Heart left ventricle (tissue), 16 donors: ENCODE measurements at regions not wholly inside any gene's neighbourhood (a gene's known extent, or its start where the extent isn't known, plus 50 kb on each side); places are given as distances from the start of the nearest gene placed in this dataset.
A peak's percentile ranks its signal among the peaks of the same experiment; 100 is the strongest.

Experiments used
- ATAC-seq, 4 donors: fragments of 200-7000 bp; cut with Tn5 transposase; one replicate each; pipeline ENCODE4 v1.9.1; 2020 to 2022; ENCODE audit warnings: moderate library complexity in 4 of 4, mild to moderate bottlenecking in 3 of 4, moderate number of reproducible peaks in 1 of 4
- DNase-seq, 5 donors: peaks; one replicate each; pipeline ENCODE4 v3.0.0-alpha.2; 2020
- H3K27ac ChIP-seq, 12 donors: fragments of 200-600 bp; sonication (generic) in 4 of 12; one replicate each; pipeline versions ENCODE4 v1.5.0 to v1.8.0; 2016 to 2022; ENCODE audit warnings: mild to moderate bottlenecking in 2 of 12
- H3K27me3 ChIP-seq, 9 donors: fragments of 200-600 bp; sonication (generic) in 2 of 9; one replicate each; pipeline versions ENCODE4 v1.5.1 to v1.8.0; 2016 to 2022; ENCODE audit warnings: mild to moderate bottlenecking in 3 of 9
- H3K36me3 ChIP-seq, 9 donors: fragments of 200-600 bp; sonication (generic) in 2 of 9; one replicate each; pipeline versions ENCODE4 v1.5.0 to v1.8.0; 2018 to 2022; ENCODE audit warnings: mild to moderate bottlenecking in 2 of 9
- H3K4me1 ChIP-seq, 12 donors: fragments of 200-600 bp; sonication (generic) in 4 of 12; one replicate each; pipeline versions ENCODE4 v1.5.0 to v1.8.0; 2016 to 2022; ENCODE audit warnings: mild to moderate bottlenecking in 3 of 12
- H3K4me3 ChIP-seq, 12 donors: fragments of 200-600 bp; sonication (generic) in 4 of 12; one replicate each; pipeline versions ENCODE4 v1.5.0 to v1.8.0; 2017 to 2022; ENCODE audit warnings: mild to moderate bottlenecking in 9 of 12, moderate library complexity in 4 of 12
- H3K9me3 ChIP-seq, 12 donors: fragments of 200-600 bp; sonication (generic) in 4 of 12; one replicate each; pipeline versions ENCODE4 v1.5.0 to v1.8.0; 2016 to 2022; ENCODE audit warnings: mild to moderate bottlenecking in 1 of 12
- POLR2A ChIP-seq, 2 donors: fragments of 450-650 bp; IDR thresholded peaks; one replicate each; pipeline ENCODE4 v1.6.1; 2017; ENCODE audit warnings: antibody characterized with exemption in 2 of 2, mild to moderate bottlenecking in 2 of 2, moderate library complexity in 2 of 2
- WGBS, 4 donors: extraction: QIAGEN DNeasy Blood & Tissue Kit in 2 of 4; methylation state at CpG; one replicate each; pipeline versions ENCODE4 v1.1.5 to v1.1.7; 2013 to 2018; 5-methylcytosine and 5-hydroxymethylcytosine counted together
- intact Hi-C, 10 donors: fragments of 100-400 bp; cut with DNase I; formaldehyde crosslinking; loops; one replicate each; pipeline versions ENCODE4 v1.11.1 to v1.14.2; 2022
- TF ChIP-seq, protein P1 (sequence below), 12 donors: fragments of 200-600 bp; sonication (generic) in 4 of 12; IDR thresholded peaks; one replicate each; pipeline versions ENCODE4 v1.5.0 to v1.8.0; 2018 to 2022; ENCODE audit warnings: antibody characterized with exemption in 12 of 12, mild to moderate bottlenecking in 5 of 12
- donor health status: ischemic (EF 13 %, LVEDD 7.1; RV severe dilation, severe dysfunction).
- donor health status: healthy with polysubstance abuse.
- donor health status: DM: no; HTN: yes; CAD: no.
- donor health status: DM: no; HTN: no; CAD: no.
- donor health status: ischemic (EF 25% LVEDD 6.9; RV normal size, moderate dysfunction).
- donor health status: ischemic (EF 25% LVEDD 5.7; RV mildly dilated, moderate dysfunction).
- donor health status: healthy.
- donor health status: DM: yes; HTN: yes; CAD: no.
- donor health status: ischemic (EF 35%, LVEDD 5.7; RV mildly dilated, moderate dysfunction).
- donor health status: nonischemic (EF 11% LVEDD 7.7; RV severe dilation, severe dysfunction).
- donor health status: DM: yes; HTN: yes; CAD: no.
- donor health status: PGD.
- donor health status: ischemic (EF 29% LVEDD 5.4; RV normal size, mild dysfunction).
- donor health status: nonischemic (EF 23%, LVEDD 6.1; RV moderate dilation, normal function).

DNA sequence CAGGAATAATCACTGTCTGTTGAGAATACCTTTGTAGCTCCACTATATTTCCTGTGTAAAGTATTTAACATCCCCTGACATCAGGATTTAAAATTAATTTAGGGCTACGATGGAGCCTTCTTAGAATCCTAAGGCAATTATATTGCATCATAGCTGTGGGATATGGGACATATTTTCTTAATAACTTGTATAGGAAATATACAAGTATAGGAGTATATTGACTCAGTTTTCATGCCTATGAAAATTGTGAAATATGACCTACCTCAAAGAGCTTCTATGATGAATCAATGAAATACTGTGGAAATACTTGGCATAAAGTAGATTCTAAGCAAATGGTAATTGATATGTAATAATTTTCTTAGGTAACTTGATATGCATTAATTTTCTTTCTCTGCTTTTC is 221.0 kb upstream of the KLF4 start:
- DNase-seq (no peak), ATAC-seq (no peak)
- no peaks in the 10 kb centered on the region for H3K27me3 ChIP-seq
- WGBS, 4 donors = 41 to 74% (median 65%) methylated on average over 1 of the region's 1 CpG
- TF ChIP-seq, protein P1, sequence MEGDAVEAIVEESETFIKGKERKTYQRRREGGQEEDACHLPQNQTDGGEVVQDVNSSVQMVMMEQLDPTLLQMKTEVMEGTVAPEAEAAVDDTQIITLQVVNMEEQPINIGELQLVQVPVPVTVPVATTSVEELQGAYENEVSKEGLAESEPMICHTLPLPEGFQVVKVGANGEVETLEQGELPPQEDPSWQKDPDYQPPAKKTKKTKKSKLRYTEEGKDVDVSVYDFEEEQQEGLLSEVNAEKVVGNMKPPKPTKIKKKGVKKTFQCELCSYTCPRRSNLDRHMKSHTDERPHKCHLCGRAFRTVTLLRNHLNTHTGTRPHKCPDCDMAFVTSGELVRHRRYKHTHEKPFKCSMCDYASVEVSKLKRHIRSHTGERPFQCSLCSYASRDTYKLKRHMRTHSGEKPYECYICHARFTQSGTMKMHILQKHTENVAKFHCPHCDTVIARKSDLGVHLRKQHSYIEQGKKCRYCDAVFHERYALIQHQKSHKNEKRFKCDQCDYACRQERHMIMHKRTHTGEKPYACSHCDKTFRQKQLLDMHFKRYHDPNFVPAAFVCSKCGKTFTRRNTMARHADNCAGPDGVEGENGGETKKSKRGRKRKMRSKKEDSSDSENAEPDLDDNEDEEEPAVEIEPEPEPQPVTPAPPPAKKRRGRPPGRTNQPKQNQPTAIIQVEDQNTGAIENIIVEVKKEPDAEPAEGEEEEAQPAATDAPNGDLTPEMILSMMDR (IDR thresholded peaks at IDR 0.05) = no peak
- TF ChIP-seq POLR2A (IDR thresholded peaks at IDR 0.05) = no peak
- no peak overlapping the region for H3K27ac ChIP-seq
- no peak overlapping the region for H3K4me3 ChIP-seq
- no peaks in the 10 kb centered on the region for H3K9me3 ChIP-seq
- H3K36me3 ChIP-seq = no peaks in the 10 kb centered on the region
- H3K4me1 ChIP-seq = peaks cover 0 to 26% (median 3%) of the 10 kb centered on the region in 12 donors
- intact Hi-C loops = no loop called here

DNA sequence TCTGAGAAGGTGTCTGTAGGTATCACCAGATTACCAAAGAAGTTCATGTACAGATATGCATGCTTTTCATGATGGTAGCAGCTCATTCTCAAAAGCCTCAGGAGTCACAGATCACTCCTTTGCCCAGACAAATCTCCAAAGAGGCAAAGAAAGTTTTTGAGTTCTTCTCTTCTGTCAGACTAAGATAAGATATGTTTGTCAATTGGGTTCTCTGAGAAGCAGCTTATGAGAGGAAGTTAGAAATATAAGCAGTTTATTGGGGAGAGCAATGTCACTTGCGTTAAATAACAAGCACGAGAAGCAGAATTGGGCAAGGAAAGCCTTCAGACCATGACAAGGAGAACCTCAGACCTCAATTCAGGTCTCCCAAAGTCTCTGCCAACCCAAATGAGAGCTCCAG is 219.2 kb upstream of the KLF4 start:
- DNase-seq (no peak), ATAC-seq (no peak)
- Histone ChIP-seq H3K4me3 (no peak overlapping the region), H3K27ac (no peak overlapping the region), H3K9me3 (no peaks in the 10 kb centered on the region), H3K36me3 (no peaks in the 10 kb centered on the region), H3K4me1 (peaks cover 0 to 26% (median 6%) of the 10 kb centered on the region in 12 donors), H3K27me3 (no peaks in the 10 kb centered on the region)
- WGBS, 4 donors = 89 to 93% (median 91%) methylated on average over 2 of the region's 2 CpGs
- intact Hi-C loops = loop anchor here in 1 of 10 donors (10.0 kb wide), 1 partner anchor 106 kb away; no protein-coding TSS in a partner anchor
- TF ChIP-seq, protein P1 (IDR thresholded peaks at IDR 0.05) = no peak
- TF ChIP-seq POLR2A (IDR thresholded peaks at IDR 0.05) = no peak

DNA sequence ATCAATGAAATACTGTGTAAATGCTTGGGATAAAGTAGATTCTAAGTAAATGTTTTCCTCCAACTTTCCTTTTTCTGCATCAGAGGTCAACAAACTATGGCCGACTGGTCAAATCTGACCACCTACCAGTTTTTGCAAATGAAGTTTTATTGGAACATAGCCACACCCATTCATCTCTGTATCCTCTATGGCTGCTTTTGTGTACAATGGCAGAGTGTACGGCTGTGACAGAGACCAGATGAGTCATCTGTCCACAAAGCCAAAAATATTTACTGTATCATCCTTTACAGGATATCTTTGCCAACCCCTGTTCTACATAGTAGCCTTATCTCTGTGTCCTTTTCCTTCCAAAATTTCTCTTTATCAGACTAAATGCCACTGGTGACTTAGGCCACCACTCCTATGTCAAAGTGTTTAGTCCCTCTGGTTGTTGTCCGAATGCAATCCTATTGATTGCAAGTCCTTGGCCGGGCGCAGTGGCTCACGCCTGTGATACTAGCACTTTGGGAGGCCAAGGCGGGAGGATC is 218.4 kb upstream of the KLF4 start:
- no peaks in the 10 kb centered on the region for H3K36me3 ChIP-seq
- DNase-seq (no peak), ATAC-seq (peak; percentile 63 to 74 (median 70))
- peaks cover 0 to under 1% (median 0%) of the 10 kb centered on the region in 12 donors for H3K9me3 ChIP-seq
- no peaks in the 10 kb centered on the region for H3K27me3 ChIP-seq
- intact Hi-C loops = loop anchor here in 1 of 10 donors (10.0 kb wide), 1 partner anchor 107 kb away; no protein-coding TSS in a partner anchor
- no peak overlapping the region for H3K4me3 ChIP-seq
- no peak for TF ChIP-seq POLR2A (IDR thresholded peaks at IDR 0.05)
- TF ChIP-seq, protein P1 (IDR thresholded peaks at IDR 0.05) = no peak
- H3K27ac ChIP-seq = no peak overlapping the region
- H3K4me1 ChIP-seq = peaks cover 0 to 32% (median 12%) of the 10 kb centered on the region in 12 donors
- 76 to 80% (median 77%) methylated on average over 7 of the region's 7 CpGs for WGBS, 4 donors

DNA sequence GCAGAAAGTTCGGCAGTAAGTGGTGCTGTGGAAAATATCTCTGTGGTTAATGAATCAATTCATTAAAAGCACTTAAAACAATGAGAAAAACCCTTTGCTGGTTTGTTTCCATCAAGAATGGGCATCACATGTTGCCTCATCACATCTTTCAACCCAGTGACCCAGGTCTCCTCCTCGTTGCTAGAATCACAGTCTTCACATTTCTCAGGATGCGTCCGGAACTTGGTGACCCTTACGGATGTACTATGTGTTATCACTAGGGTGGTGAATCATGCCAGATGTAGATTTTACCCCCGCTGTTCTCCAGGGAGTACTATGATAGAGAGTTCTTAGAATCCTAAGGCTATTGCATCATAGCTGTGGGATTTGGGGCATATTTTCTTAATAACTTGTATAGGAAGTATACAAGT is 217.9 kb upstream of the KLF4 start:
- Histone ChIP-seq H3K36me3 (no peaks in the 10 kb centered on the region), H3K27ac (no peak overlapping the region), H3K27me3 (no peaks in the 10 kb centered on the region), H3K4me3 (no peak overlapping the region), H3K9me3 (peaks cover 0 to 5% (median 0%) of the 10 kb centered on the region in 12 donors), H3K4me1 (peaks cover 0 to 31% (median 14%) of the 10 kb centered on the region in 12 donors)
- intact Hi-C loops = loop anchor here in 1 of 10 donors (10.0 kb wide), 1 partner anchor 107 kb away; no protein-coding TSS in a partner anchor
- ATAC-seq (peak in 1 of 4 donors; percentile 58), DNase-seq (no peak)
- no peak for TF ChIP-seq POLR2A (IDR thresholded peaks at IDR 0.05)
- TF ChIP-seq, protein P1 (IDR thresholded peaks at IDR 0.05) = no peak
- WGBS, 4 donors = 37 to 49% (median 42%) methylated on average over 6 of the region's 6 CpGs
